ENCODE measurements at regions not wholly inside any gene's neighbourhood (a gene's known extent, or its start where the extent isn't known, plus 50 kb on each side); places are given as distances from the start of the nearest gene placed in this dataset.

GRCh38 chr5:4395752-4396151 lies 744.4 kb upstream of the ADAMTS16 start (continued):
- TF ChIP-seq ZNF331 (CRISPR knock-in tag; IDR thresholded peaks at IDR 0.05; ENCODE audit: low read depth) (no peak), ZNF114 (CRISPR knock-in tag; IDR thresholded peaks at IDR 0.05) (no peak), REST (IDR thresholded peaks at IDR 0.05; ENCODE audit: unreplicated experiment) (no peak)

GRCh38 chr5:4405614-4406219 lies 734.4 kb upstream of the ADAMTS16 start:
- peaks cover 4% of the 10 kb centered on the region for H3K27me3 Mint-ChIP-seq (ENCODE audit: insufficient read depth, low read depth, poor library complexity)
- DNase-seq (ENCODE audit: low spot score) (no peak), ATAC-seq (no peak)
- H3K4me3 Mint-ChIP-seq: no peak overlapping the region
- peaks cover 3% of the 10 kb centered on the region; the same call in 2 of the 3 replicates for H3K4me1 Mint-ChIP-seq
- no peak overlapping the region for H3K4me3 ChIP-seq
- no peaks in the 10 kb centered on the region for H3K79me2 ChIP-seq (replicated peaks; ENCODE audit: insufficient read depth)
- no peaks in the 10 kb centered on the region for H3K27me3 ChIP-seq (ENCODE audit: insufficient read depth)
- no peaks in the 10 kb centered on the region for H3K36me3 Mint-ChIP-seq (ENCODE audit: low read depth)
- H3F3A ChIP-seq (replicated peaks; ENCODE audit: low read depth): no peaks in the 10 kb centered on the region
- H3K27ac ChIP-seq (ENCODE audit: low read depth): no peak overlapping the region
- H4K20me1 ChIP-seq (replicated peaks; ENCODE audit: insufficient read depth): no peaks in the 10 kb centered on the region
- H3K4me2 ChIP-seq: no peak overlapping the region
- H3K9me2 ChIP-seq (ENCODE audit: insufficient read depth): no peaks in the 10 kb centered on the region; the same call in 1 of the 2 replicates
- no peaks in the 10 kb centered on the region for H3K36me3 ChIP-seq (ENCODE audit: insufficient read depth)
- no peaks in the 10 kb centered on the region for H3K4me1 ChIP-seq (ENCODE audit: insufficient read depth)
- H3K27ac Mint-ChIP-seq: no peak overlapping the region; the same call in 1 of the 2 replicates
- TF ChIP-seq POLR2AphosphoS5 (IDR thresholded peaks at IDR 0.05; ENCODE audit: low read depth) (no peak), CTCF (conservative IDR thresholded peaks at IDR 0.05; ENCODE audit: low read depth in 2 of 2) (peak in 1 of 2 experiments; percentile 11; a peak in 1 of 4 replicates)
- no peak overlapping the region for H2AFZ ChIP-seq
- no peaks in the 10 kb centered on the region; the same call in 2 of the 3 replicates for H3K9me3 Mint-ChIP-seq

DNA sequence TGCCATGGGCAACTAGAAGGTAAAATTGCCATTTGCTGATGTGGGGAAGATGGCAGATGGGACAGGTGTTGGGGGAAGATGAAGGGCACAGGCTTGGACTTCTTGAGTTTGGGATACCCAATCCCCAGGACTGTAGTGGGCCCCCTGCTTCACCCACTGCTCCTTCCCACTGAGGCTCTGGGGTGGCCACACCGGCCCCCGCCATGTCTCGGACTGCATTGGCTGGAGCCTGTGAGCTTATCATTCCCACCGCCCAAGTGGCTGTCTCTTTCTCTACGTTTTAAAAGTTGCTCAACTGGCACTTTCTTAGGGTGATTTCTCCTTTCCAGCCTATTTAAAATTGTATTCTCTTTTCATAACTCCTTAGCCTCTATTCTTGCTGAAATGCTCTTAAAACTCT lies 730.0 kb upstream of the ADAMTS16 start:
- H3K27me3 ChIP-seq (ENCODE audit: insufficient read depth): no peaks in the 10 kb centered on the region

More for the DNA sequence above, 730.0 kb upstream of the ADAMTS16 start:
- no peak overlapping the region for H3K27ac ChIP-seq (ENCODE audit: low read depth)
- DNase-seq (ENCODE audit: low spot score) (no peak), ATAC-seq (no peak)
- peaks cover 4% of the 10 kb centered on the region for H3K27me3 Mint-ChIP-seq (ENCODE audit: insufficient read depth, low read depth, poor library complexity)
- H2AFZ ChIP-seq: no peak overlapping the region
- H3F3A ChIP-seq (replicated peaks; ENCODE audit: low read depth): no peaks in the 10 kb centered on the region
- peaks cover 10% of the 10 kb centered on the region for H3K4me1 Mint-ChIP-seq
- no peak overlapping the region for H3K4me3 ChIP-seq
- no peaks in the 10 kb centered on the region for H3K36me3 ChIP-seq (ENCODE audit: insufficient read depth)
- H4K20me1 ChIP-seq (replicated peaks; ENCODE audit: insufficient read depth): no peaks in the 10 kb centered on the region
- no peak overlapping the region for H3K4me3 Mint-ChIP-seq
- H3K9me2 ChIP-seq (ENCODE audit: insufficient read depth): no peaks in the 10 kb centered on the region
- H3K27ac Mint-ChIP-seq: no peak overlapping the region
- TF ChIP-seq, protein P1, sequence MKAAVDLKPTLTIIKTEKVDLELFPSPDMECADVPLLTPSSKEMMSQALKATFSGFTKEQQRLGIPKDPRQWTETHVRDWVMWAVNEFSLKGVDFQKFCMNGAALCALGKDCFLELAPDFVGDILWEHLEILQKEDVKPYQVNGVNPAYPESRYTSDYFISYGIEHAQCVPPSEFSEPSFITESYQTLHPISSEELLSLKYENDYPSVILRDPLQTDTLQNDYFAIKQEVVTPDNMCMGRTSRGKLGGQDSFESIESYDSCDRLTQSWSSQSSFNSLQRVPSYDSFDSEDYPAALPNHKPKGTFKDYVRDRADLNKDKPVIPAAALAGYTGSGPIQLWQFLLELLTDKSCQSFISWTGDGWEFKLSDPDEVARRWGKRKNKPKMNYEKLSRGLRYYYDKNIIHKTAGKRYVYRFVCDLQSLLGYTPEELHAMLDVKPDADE (IDR thresholded peaks at IDR 0.05): no peak
- TF ChIP-seq NANOG (IDR thresholded peaks at IDR 0.05; ENCODE audit: borderline replicate concordance) (no peak), ZNF331 (CRISPR knock-in tag; IDR thresholded peaks at IDR 0.05; ENCODE audit: low read depth) (no peak)
- no peaks in the 10 kb centered on the region for H3K4me1 ChIP-seq (ENCODE audit: insufficient read depth)
- no peaks in the 10 kb centered on the region; the same call in 2 of the 3 replicates for H3K9me3 Mint-ChIP-seq
- H3K4me2 ChIP-seq: no peak overlapping the region
- no peaks in the 10 kb centered on the region for H3K36me3 Mint-ChIP-seq (ENCODE audit: low read depth)
- H3K79me2 ChIP-seq (replicated peaks; ENCODE audit: insufficient read depth): no peaks in the 10 kb centered on the region

Data from GM23338 (cell line).